ENCODE measurements at regions not wholly inside any gene's neighbourhood (a gene's known extent, or its start where the extent isn't known, plus 50 kb on each side); places are given as distances from the start of the nearest gene placed in this dataset.

- DNase-seq = no peak
These were observed 64.9 kb upstream of the POLG start for GRCh38 chr15:89399238-89400115.

- no peak for DNase-seq
These were observed 64.2 kb upstream of the POLG start for GRCh38 chr15:89398896-89399237.

GRCh38 chr15:89397653-89398023 lies 63.0 kb upstream of the POLG start:
- DNase-seq = no peak

GRCh38 chr15:89396723-89397652 lies 62.4 kb upstream of the POLG start:
- no peak for DNase-seq

DNA sequence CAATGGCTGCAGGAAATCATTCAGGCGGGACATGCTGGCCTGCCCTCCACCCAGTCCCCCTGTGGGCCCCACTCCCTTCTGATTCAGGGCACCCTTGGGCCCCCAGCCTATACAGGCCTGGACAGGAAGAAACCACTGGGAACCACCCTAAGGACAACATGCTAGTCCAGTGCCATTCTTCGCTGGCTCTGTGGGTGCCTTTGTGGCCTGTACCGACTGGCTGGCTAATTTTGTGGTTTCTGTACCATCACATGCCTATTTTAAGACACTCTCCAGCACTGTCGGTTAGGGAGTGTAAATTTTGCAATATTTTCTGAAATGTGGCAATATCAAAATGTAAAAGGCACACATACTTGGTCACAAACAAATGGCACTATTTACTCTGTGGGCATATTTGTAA lies 61.4 kb upstream of the POLG start:
- DNase-seq = no peak

DNA sequence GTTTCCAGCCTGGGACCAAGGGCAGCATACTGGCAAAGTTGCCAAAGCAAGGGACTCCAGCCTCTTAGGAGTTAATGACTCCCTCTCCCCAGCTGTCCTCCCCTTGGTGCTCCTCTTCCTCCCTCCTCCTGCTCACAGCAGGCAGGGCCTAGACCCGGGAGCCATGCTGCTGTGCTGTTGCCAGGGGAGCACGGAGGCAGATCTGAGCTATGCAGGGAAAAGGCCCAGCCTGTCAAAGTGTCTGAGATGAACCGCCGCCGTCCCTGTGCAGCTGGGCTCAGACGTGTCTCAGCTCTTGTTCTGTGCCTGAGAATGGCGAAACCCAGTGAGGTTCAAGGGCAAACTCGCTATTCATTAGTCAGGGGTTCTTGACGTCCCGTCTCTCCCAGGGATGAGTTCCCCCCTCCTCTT lies 60.8 kb upstream of the POLG start:
- no peak for DNase-seq

- no peak for DNase-seq
These were observed 60.4 kb upstream of the POLG start for GRCh38 chr15:89395031-89395430.

DNA sequence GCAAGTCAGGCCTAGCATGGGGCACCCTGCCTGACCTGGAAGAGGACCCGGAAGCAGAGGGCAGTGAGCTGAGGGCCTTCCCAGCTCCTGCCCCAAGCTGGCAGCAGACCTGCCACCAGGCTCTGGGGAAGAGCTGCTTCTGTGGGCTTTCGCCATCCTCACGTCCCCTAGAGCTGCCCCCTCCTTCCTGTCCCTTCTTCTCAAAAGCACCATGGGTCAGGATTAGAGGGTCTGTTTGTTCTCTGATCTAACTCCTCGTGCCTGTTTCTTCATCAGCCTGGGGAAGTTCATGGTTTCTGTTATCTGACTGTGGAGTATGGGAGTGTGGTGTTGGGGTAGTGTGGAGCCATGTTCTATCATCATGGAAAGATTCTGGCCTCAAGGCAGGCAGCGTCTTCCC lies 58.4 kb upstream of the POLG start:
- DNase-seq = no peak

DNA sequence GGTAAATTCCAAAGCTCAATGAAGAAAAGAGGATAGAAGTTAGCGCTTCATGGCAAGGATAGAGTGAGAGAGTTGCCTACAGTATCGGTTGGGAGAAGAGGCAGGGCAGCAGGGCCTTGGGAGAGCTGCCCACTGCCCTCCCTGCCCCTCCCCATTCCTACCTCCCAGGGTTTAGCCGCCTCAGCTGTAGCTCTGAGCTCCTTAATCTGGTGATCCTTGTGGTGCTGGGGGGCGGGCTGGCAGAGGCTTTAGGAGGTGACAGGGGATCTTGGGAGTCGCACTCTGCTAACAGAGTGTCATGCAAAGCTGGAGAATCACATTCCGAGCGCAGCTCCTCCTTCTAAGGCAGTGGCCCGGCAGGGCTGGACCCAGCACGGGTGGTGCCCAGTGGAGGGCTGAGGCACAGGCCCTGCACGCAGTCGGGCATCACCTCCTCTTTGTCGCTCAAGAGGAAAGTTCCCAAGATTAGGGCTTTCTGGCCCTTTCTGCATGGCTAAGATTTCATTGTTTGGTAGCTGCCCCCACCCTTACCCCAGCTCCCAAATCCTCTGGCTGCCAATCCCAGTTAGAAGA lies 57.1 kb upstream of the POLG start:
- DNase-seq = no peak

- DNase-seq = no peak
These were observed 55.4 kb upstream of the POLG start for GRCh38 chr15:89389841-89390603.

GRCh38 chr15:89387140-89387903 lies 52.7 kb upstream of the POLG start:
- DNase-seq = no peak

- DNase-seq = no peak
These were observed 51.1 kb upstream of the POLG start for GRCh38 chr15:89385596-89386331.

All from fibroblast of skin of right biceps (primary cell).